Endothelial cell of umbilical vein (primary cell): ENCODE measurements at regions not wholly inside any gene's neighbourhood (a gene's known extent, or its start where the extent isn't known, plus 50 kb on each side); places are given as distances from the start of the nearest gene placed in this dataset.

Experiments used
- BruUV-seq: library from RNA; stranded (reverse); fragments of 400-500 nt; replicated peaks from 2 replicates; lab custom pipeline; 2021; lab: Mats Ljungman, UMichigan
- CTCF ChIA-PET: fragments of 300-600, 350-600 bp; sonication (Branson Sonifier 250); formaldehyde crosslinking; loops from one replicate; lab custom pipeline; 2021; ENCODE audit warnings: antibody characterized with exemption, inconsistent platforms; lab: Charles Lee
- POLR2A ChIA-PET: fragments of 300-600, 350-600 bp; sonication (Branson Sonifier 250); formaldehyde crosslinking; loops from one replicate; lab custom pipeline; 2021; ENCODE audit warnings: antibody characterized with exemption, inconsistent platforms; lab: Charles Lee
- DNase-seq: peaks from one replicate; pipeline ENCODE4 v3.0.0-alpha.2; 2011; ENCODE audit warnings: low read depth, low spot score
- FAIRE-seq: peaks from 2 replicates; lab custom pipeline; 2011; peaks lifted over from hg19 to GRCh38; lab: Jason Lieb, UNC
- H2AFZ ChIP-seq: 2 replicates; pipeline ENCODE4 v1.6.0; 2012; ENCODE audit warnings: low read depth, low read length, control low read depth, inconsistent platforms
- H3K27ac ChIP-seq: 2 replicates; pipeline ENCODE4 v1.5.1; 2011; ENCODE audit warnings: low read depth, mild to moderate bottlenecking, control low read depth, low read length, moderate library complexity; ENCODE audit not compliant: insufficient read depth
- H3K27me3 ChIP-seq, 2 experiments: 2 replicates each; pipeline versions ENCODE4 v1.6.0 to v1.6.1; 2011; ENCODE audit warnings: low read length in 2 of 2, mixed read lengths in 1 of 2; ENCODE audit not compliant: control insufficient read depth in 2 of 2, insufficient read depth in 2 of 2
- H3K36me3 ChIP-seq, 2 experiments: 2 replicates in 1 of 2; 3 replicates in 1 of 2; pipeline ENCODE4 v1.5.1; 2011; ENCODE audit warnings: low read length in 2 of 2, mild to moderate bottlenecking in 1 of 2, moderate library complexity in 1 of 2; ENCODE audit not compliant: control insufficient read depth in 2 of 2, insufficient read depth in 2 of 2; ENCODE audit errors: extremely low read depth in 1 of 2
- H3K4me1 ChIP-seq: 3 replicates; pipeline ENCODE4 v1.5.1; 2011; ENCODE audit warnings: mild to moderate bottlenecking, low read length; ENCODE audit not compliant: control insufficient read depth, insufficient read depth; ENCODE audit errors: extremely low read depth
- H3K4me2 ChIP-seq: 2 replicates; pipeline ENCODE4 v1.6.1; 2011; ENCODE audit warnings: low read length, control low read depth, mixed read lengths; ENCODE audit not compliant: insufficient read depth
- H3K4me3 ChIP-seq, 3 experiments: fragments of 200-600 bp in 1 of 3; sonication (generic), shearing (Covaris generic) in 1 of 3; replicated peaks in 1 of 3; 2 replicates each; pipeline ENCODE4 v1.5.1; 2011 to 2016; ENCODE audit warnings: control low read depth in 3 of 3, low read length in 3 of 3, mild to moderate bottlenecking in 2 of 3, inconsistent platforms in 1 of 3, low read depth in 1 of 3, moderate library complexity in 1 of 3; ENCODE audit not compliant: insufficient read depth in 1 of 3
- H3K79me2 ChIP-seq: 2 replicates; pipeline ENCODE4 v1.6.0; 2012; ENCODE audit warnings: low read length, inconsistent platforms; ENCODE audit not compliant: control insufficient read depth, insufficient read depth
- H3K9ac ChIP-seq: replicated peaks from 2 replicates; pipeline ENCODE3; 2011; ENCODE audit warnings: low read length, control low read depth; ENCODE audit not compliant: insufficient read depth; ENCODE audit errors: extremely low read depth
- H3K9me1 ChIP-seq: replicated peaks from 3 replicates; pipeline ENCODE4 v1.6.0; 2011; ENCODE audit warnings: mild to moderate bottlenecking, low read length; ENCODE audit not compliant: control insufficient read depth, insufficient read depth; ENCODE audit errors: extremely low read depth
- H3K9me3 ChIP-seq: replicated peaks from 2 replicates; pipeline ENCODE4 v1.5.1; 2012; ENCODE audit warnings: low read length, inconsistent platforms; ENCODE audit not compliant: control insufficient read depth, insufficient read depth
- H4K20me1 ChIP-seq: replicated peaks from 2 replicates; pipeline ENCODE3; 2011; ENCODE audit warnings: mild to moderate bottlenecking, low read length; ENCODE audit not compliant: control insufficient read depth, insufficient read depth; ENCODE audit errors: extremely low read depth
- CTCF ChIP-seq, 2 donors: IDR thresholded peaks; 1 replicate in 1 of 2; 2 replicates in 1 of 2; pipeline ENCODE4 v1.5.1; 2011; ENCODE audit warnings: low read length in 2 of 2, mild to moderate bottlenecking in 2 of 2, moderate library complexity in 2 of 2, control low read depth in 1 of 2, inconsistent platforms in 1 of 2, low read depth in 1 of 2; ENCODE audit not compliant: insufficient read depth in 1 of 2; ENCODE audit errors: extremely low read depth in 1 of 2
- EZH2 ChIP-seq: IDR thresholded peaks from 2 replicates; pipeline ENCODE4 v1.6.1; 2012; ENCODE audit warnings: borderline replicate concordance, low read depth, mild to moderate bottlenecking, moderate library complexity, low read length, inconsistent platforms; ENCODE audit not compliant: severe bottlenecking
- FOS ChIP-seq: IDR thresholded peaks from 2 replicates; pipeline ENCODE4 v1.6.1; 2011; ENCODE audit warnings: mild to moderate bottlenecking, low read length, moderate library complexity, borderline replicate concordance; ENCODE audit not compliant: insufficient read depth
- GATA2 ChIP-seq: IDR thresholded peaks from 2 replicates; pipeline ENCODE4 v1.7.0; 2011; ENCODE audit warnings: low read depth, mild to moderate bottlenecking, moderate library complexity, mixed read lengths, low read length; ENCODE audit not compliant: insufficient read length, insufficient read depth
- JUN ChIP-seq: IDR thresholded peaks from 2 replicates; pipeline ENCODE4 v1.6.1; 2011; ENCODE audit warnings: borderline replicate concordance, low read depth; ENCODE audit not compliant: insufficient read length, insufficient read depth
- MAX ChIP-seq: IDR thresholded peaks from 2 replicates; pipeline ENCODE4 v1.6.1; 2011; ENCODE audit not compliant: insufficient read depth, insufficient read length
- MYC ChIP-seq: IDR thresholded peaks from one replicate; pipeline ENCODE4 v1.6.1; 2011; ENCODE audit warnings: mild to moderate bottlenecking, low read depth, low read length
- POLR2A ChIP-seq: IDR thresholded peaks from 2 replicates; pipeline ENCODE4 v1.6.1; 2012; ENCODE audit warnings: low read depth, mild to moderate bottlenecking, control low read depth, low read length
- POLR2AphosphoS5 ChIP-seq: IDR thresholded peaks from 2 replicates; pipeline ENCODE4 v1.6.1; 2012; ENCODE audit warnings: low read depth, mild to moderate bottlenecking, control low read depth, low read length, moderate library complexity; ENCODE audit not compliant: insufficient read depth
- dilution Hi-C: fragments of 300-500 bp; cut with MboI; formaldehyde crosslinking; loops from one replicate; pipeline ENCODE4 v1.15.0; 2019; ENCODE audit warnings: low sequenced_read_pairs; ENCODE audit not compliant: extremely low pct_ligation_motif_present
- intact Hi-C: fragments of 100-400 bp; cut with micrococcal nuclease; formaldehyde crosslinking; loops from one replicate; pipeline ENCODE4 v1.10.0; 2022

- TF ChIP-seq MYC: no peak
- TF ChIP-seq JUN: no peak
- no peak for TF ChIP-seq MAX
- no peak for TF ChIP-seq CTCF (IDR thresholded peaks at IDR 0.05; ENCODE audit: extremely low read depth in 1 of 2, insufficient read depth in 1 of 2, low read depth in 1 of 2, low read length in 2 of 2)
- TF ChIP-seq POLR2AphosphoS5: no peak
- no peak for TF ChIP-seq POLR2A
- TF ChIP-seq FOS: no peak
- no peak for TF ChIP-seq GATA2
- no peak for TF ChIP-seq EZH2
- H3K79me2 ChIP-seq: no peaks in the 10 kb centered on the region
- no peaks in the 10 kb centered on the region for H3K9me1 ChIP-seq
- ChIA-PET POLR2A (no interaction called here), CTCF (no interaction called here)
- no peak overlapping the region for H3K4me2 ChIP-seq
- no peaks in the 10 kb centered on the region for H3K4me1 ChIP-seq
- DNase-seq (no peak), FAIRE-seq (no peak)
- no peaks in the 10 kb centered on the region for H3K36me3 ChIP-seq
- no peaks in the 10 kb centered on the region for H3K27me3 ChIP-seq
- H2AFZ ChIP-seq: no peak overlapping the region
- no peak overlapping the region for H3K27ac ChIP-seq
- no peak overlapping the region for H3K4me3 ChIP-seq
- no TSS peak for BruUV-seq
- dilution Hi-C loops (no loop called here), intact Hi-C loops (no loop called here)
- H4K20me1 ChIP-seq: no peaks in the 10 kb centered on the region
- H3K9me3 ChIP-seq: no peaks in the 10 kb centered on the region
- no peak overlapping the region for H3K9ac ChIP-seq
Observed at GRCh38 chr13:68808456-68808855, 1299.2 kb upstream of the ATXN8OS start.
